Smooth muscle cell (in vitro differentiated cells): ENCODE measurements at regions not wholly inside any gene's neighbourhood (a gene's known extent, or its start where the extent isn't known, plus 50 kb on each side); places are given as distances from the start of the nearest gene placed in this dataset.

Source experiments
- DNase-seq: peaks from one replicate; lab custom pipeline; 2025; ENCODE audit not compliant: unreplicated experiment; lab: John Stamatoyannopoulos, UW
- H2AFZ ChIP-seq: fragments of 200-600 bp; sonication (generic); 2 replicates; pipeline ENCODE4 v1.6.0; 2016; ENCODE audit warnings: antibody characterized with exemption, low read depth, mild to moderate bottlenecking
- H3F3A ChIP-seq: fragments of 200-600 bp; sonication (generic); 2 replicates; pipeline ENCODE4 v1.6.0; 2017; ENCODE audit warnings: antibody characterized with exemption, low read depth
- H3K27ac ChIP-seq: fragments of 200-600 bp; sonication (generic); 2 replicates; pipeline ENCODE4 v1.5.1; 2016; ENCODE audit warnings: low read depth, mild to moderate bottlenecking
- H3K27me3 ChIP-seq: fragments of 200-600 bp; sonication (generic); 2 replicates; pipeline ENCODE4 v1.6.1; 2016; ENCODE audit warnings: low read depth, mild to moderate bottlenecking
- H3K36me3 ChIP-seq: fragments of 200-600 bp; sonication (generic); 2 replicates; pipeline ENCODE4 v1.5.1; 2016; ENCODE audit warnings: low read depth
- H3K4me1 ChIP-seq: fragments of 200-600 bp; sonication (generic); 2 replicates; pipeline ENCODE4 v1.5.1; 2016; ENCODE audit warnings: low read depth
- H3K4me2 ChIP-seq: fragments of 200-600 bp; sonication (generic); 2 replicates; pipeline ENCODE4 v1.6.0; 2016; ENCODE audit warnings: mild to moderate bottlenecking
- H3K4me3 ChIP-seq: fragments of 200-600 bp; sonication (generic); 2 replicates; pipeline ENCODE4 v1.5.1; 2016; ENCODE audit warnings: mild to moderate bottlenecking
- H3K79me2 ChIP-seq: fragments of 200-600 bp; sonication (generic); 2 replicates; pipeline ENCODE4 v1.6.0; 2016; ENCODE audit warnings: low read depth, mild to moderate bottlenecking
- H3K9ac ChIP-seq: fragments of 200-600 bp; sonication (generic); 2 replicates; pipeline ENCODE4 v1.6.0; 2016; ENCODE audit warnings: low read depth
- H3K9me3 ChIP-seq: fragments of 200-600 bp; sonication (generic); replicated peaks from 2 replicates; pipeline ENCODE4 v1.5.1; 2016; ENCODE audit warnings: low read depth
- H4K20me1 ChIP-seq: fragments of 200-600 bp; sonication (generic); 2 replicates; pipeline ENCODE4 v1.6.0; 2016; ENCODE audit warnings: low read depth
- CTCF ChIP-seq: fragments of 200-600 bp; sonication (generic); IDR thresholded peaks from 2 replicates; pipeline ENCODE4 v1.5.1; 2017; ENCODE audit warnings: borderline replicate concordance, mild to moderate bottlenecking, antibody characterized with exemption; ENCODE audit not compliant: insufficient read depth, poor library complexity, severe bottlenecking
- WGBS: methylation state at CpG from one replicate; pipeline ENCODE4 v1.1.7; 2016; ENCODE audit warnings: low lambda C conversion rate; 5-methylcytosine and 5-hydroxymethylcytosine counted together

- no peak overlapping the region for H2AFZ ChIP-seq
- DNase-seq: no peak
- no peaks in the 10 kb centered on the region for H3K4me1 ChIP-seq
- TF ChIP-seq CTCF: no peak
- no peak overlapping the region for H3K27ac ChIP-seq
- no peaks in the 10 kb centered on the region for H3K36me3 ChIP-seq
- H3K27me3 ChIP-seq: peaks cover 26% of the 10 kb centered on the region
- H3F3A ChIP-seq: no peaks in the 10 kb centered on the region
- WGBS: 79% methylated on average over 5 of the region's 5 CpGs
- H3K79me2 ChIP-seq: no peaks in the 10 kb centered on the region
- no peak overlapping the region for H3K4me3 ChIP-seq
- no peak overlapping the region for H3K4me2 ChIP-seq
- H3K9me3 ChIP-seq: no peaks in the 10 kb centered on the region
- no peaks in the 10 kb centered on the region for H4K20me1 ChIP-seq
- no peak overlapping the region for H3K9ac ChIP-seq
Observed at GRCh38 chr2:198359308-198359707, 554.9 kb downstream of the PLCL1 start.

GRCh38 chr2:198356157-198356556 lies 551.8 kb downstream of the PLCL1 start:
- WGBS: 86% methylated on average over 4 of the region's 4 CpGs
- Histone ChIP-seq H3K27ac (no peak overlapping the region), H3K9ac (no peak overlapping the region), H3K9me3 (no peaks in the 10 kb centered on the region), H3F3A (no peaks in the 10 kb centered on the region), H3K79me2 (no peaks in the 10 kb centered on the region), H3K4me3 (no peak overlapping the region), H3K4me1 (no peaks in the 10 kb centered on the region), H2AFZ (no peak overlapping the region), H3K36me3 (no peaks in the 10 kb centered on the region), H4K20me1 (no peaks in the 10 kb centered on the region), H3K4me2 (no peak overlapping the region), H3K27me3 (peaks cover 45% of the 10 kb centered on the region)
- DNase-seq: no peak
- no peak for TF ChIP-seq CTCF

GRCh38 chr2:198351647-198352046 lies 547.3 kb downstream of the PLCL1 start:
- H2AFZ ChIP-seq: no peak overlapping the region
- H3K4me1 ChIP-seq: no peaks in the 10 kb centered on the region
- TF ChIP-seq CTCF: no peak
- no peaks in the 10 kb centered on the region for H3K9me3 ChIP-seq
- H3K27me3 ChIP-seq: peaks cover 24% of the 10 kb centered on the region
- no peak overlapping the region for H3K9ac ChIP-seq
- H3K36me3 ChIP-seq: no peaks in the 10 kb centered on the region
- no peaks in the 10 kb centered on the region for H3K79me2 ChIP-seq
- H3K27ac ChIP-seq: no peak overlapping the region
- H4K20me1 ChIP-seq: no peaks in the 10 kb centered on the region
- H3K4me2 ChIP-seq: no peak overlapping the region
- WGBS: 83% methylated on average over 4 of the region's 4 CpGs
- no peak for DNase-seq
- no peaks in the 10 kb centered on the region for H3F3A ChIP-seq
- H3K4me3 ChIP-seq: no peak overlapping the region

GRCh38 chr2:198347946-198348345 lies 543.6 kb downstream of the PLCL1 start:
- DNase-seq: no peak
- H2AFZ ChIP-seq: no peak overlapping the region
- no peak overlapping the region for H3K4me2 ChIP-seq

More at GRCh38 chr2:198347946-198348345, 543.6 kb downstream of the PLCL1 start:
- 91% methylated on average over 4 of the region's 4 CpGs for WGBS
- no peak for TF ChIP-seq CTCF
- Histone ChIP-seq H3K27me3 (peaks cover 11% of the 10 kb centered on the region), H3K9me3 (no peaks in the 10 kb centered on the region), H3K9ac (no peak overlapping the region), H3K27ac (no peak overlapping the region), H4K20me1 (no peaks in the 10 kb centered on the region), H3F3A (no peaks in the 10 kb centered on the region), H3K36me3 (no peaks in the 10 kb centered on the region), H3K79me2 (no peaks in the 10 kb centered on the region), H3K4me1 (no peaks in the 10 kb centered on the region), H3K4me3 (no peak overlapping the region)
